SH-SY5Y (cell line): ENCODE measurements at regions not wholly inside any gene's neighbourhood (a gene's known extent, or its start where the extent isn't known, plus 50 kb on each side); places are given as distances from the start of the nearest gene placed in this dataset.

Source experiments
- GATA2 ChIP-seq: IDR thresholded peaks from 2 replicates; pipeline ENCODE4 v1.6.1; 2011; ENCODE audit warnings: mild to moderate bottlenecking, low read depth, low read length
- GATA3 ChIP-seq: IDR thresholded peaks from 2 replicates; pipeline ENCODE4 v1.6.1; 2011; ENCODE audit warnings: low read depth, mild to moderate bottlenecking, low read length, moderate library complexity

- TF ChIP-seq GATA3 (no peak), GATA2 (no peak)
Measured at GRCh38 chr9:108087781-108088180, 598.2 kb upstream of the KLF4 start.

DNA sequence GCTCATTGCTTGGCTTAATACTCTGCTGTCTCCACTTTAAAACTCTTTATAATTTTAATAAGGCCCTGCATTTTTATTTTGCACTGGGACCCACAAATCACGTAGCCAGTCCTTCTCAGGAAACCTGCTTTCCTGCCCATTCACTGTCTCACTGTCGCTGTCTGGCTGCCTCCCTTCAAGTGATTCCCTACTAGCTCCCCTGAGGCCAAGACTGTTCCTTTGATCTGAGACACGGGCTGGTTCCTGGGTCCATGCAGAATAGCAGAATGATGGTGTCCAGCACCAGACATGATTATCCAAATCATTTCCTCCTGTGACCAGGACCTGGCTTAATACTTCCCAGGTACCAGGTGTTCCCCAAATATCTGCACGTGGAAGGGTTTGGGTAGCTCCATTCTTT is 597.1 kb upstream of the KLF4 start:
- no peak for TF ChIP-seq GATA2
- TF ChIP-seq GATA3 = no peak

DNA sequence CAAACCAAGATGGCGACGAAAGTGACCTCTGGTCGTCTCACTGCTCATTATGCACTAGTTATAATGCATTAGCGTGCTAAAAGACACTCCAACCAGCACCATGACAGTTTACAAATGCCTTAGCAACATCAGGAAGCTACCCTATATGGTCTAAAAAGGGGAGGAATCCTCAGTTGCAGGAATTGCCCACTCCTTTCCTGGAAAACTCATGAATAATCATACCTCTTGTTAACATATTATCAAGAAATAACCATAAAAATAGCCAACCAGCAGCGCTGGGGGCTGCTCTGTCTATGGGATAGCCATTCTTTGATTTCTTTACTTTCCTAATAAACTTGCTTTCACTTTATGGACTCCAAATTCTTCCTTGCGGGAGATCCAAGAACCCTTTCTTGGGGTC is 595.7 kb upstream of the KLF4 start:
- no peak for TF ChIP-seq GATA2

- no peak for TF ChIP-seq GATA3
- no peak for TF ChIP-seq GATA2
Measured at GRCh38 chr9:108083796-108084352, 594.3 kb upstream of the KLF4 start.

DNA sequence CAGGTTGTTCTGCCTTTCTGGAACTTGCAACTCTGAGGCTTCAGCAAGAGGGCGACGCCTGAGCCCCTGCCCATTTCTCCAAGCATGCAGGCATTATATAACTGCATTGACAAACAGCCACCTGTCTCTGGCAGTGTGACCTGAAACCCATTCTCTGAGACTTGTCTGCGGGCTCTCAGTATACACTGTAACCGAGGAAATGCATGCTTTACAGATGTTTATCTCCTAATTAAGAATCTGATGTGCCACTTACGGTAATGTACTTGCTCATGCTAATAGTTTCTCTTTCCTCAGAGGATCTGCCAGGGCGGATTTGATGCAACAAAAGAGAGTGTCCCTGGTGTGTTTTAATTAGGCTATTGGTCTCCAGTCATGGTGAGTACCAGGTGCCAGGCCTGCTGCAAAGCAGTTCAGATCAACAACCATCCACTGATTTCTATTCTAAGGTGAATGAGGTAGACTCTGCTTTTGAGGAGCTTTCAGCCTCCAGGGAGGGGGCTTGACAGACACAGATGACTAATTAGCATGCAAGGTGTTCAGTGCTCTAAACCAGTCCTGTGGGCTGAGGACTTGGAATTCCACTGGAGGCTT is 593.7 kb upstream of the KLF4 start:
- TF ChIP-seq GATA2 (no peak), GATA3 (no peak)

DNA sequence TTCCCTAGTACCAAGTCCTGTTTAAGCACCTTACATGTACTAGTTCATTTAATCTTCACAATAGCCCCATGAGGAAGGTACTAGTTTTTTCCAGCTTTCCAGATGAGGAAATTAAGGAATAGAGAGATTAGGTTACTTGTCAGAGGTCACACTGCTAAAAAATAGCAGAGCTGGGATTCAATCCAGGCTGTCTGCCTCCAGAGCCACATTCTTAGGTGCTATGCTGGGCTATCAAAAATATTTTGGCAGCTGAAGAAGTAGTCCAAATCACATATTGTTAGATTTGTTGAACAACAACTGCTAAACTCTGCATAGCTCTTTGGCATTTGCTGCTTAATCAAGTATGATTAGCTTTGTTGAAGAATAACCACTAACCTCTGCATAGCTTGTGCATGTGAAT is 591.5 kb upstream of the KLF4 start:
- TF ChIP-seq GATA3 = no peak
- no peak for TF ChIP-seq GATA2

GRCh38 chr9:108080285-108080684 is 590.7 kb upstream of the KLF4 start:
- TF ChIP-seq GATA3 (no peak), GATA2 (no peak)

GRCh38 chr9:108078811-108079210 is 589.2 kb upstream of the KLF4 start:
- TF ChIP-seq GATA3 = no peak
- no peak for TF ChIP-seq GATA2

DNA sequence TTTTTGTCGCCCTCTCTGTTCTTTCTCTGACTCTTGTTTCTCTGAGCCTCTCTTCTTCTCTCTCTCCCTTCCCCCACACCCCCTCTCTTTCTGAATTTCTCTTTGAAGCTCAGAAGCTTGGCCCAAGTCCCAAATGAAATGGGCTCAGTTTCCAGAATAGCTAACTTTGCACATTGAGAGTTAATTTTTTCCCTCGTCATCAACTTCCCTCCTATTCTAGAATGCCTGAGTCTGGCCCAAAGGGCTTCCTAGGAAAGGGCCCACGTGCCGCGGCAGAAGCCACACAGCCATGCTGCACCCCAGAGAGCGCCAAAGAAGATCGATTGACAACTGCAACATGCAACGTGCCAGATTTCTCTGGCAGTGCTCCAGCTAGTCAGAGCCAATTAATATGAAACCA is 588.8 kb upstream of the KLF4 start:
- no peak for TF ChIP-seq GATA3
- TF ChIP-seq GATA2 = no peak

GRCh38 chr9:108077556-108077955 is 588.0 kb upstream of the KLF4 start:
- no peak for TF ChIP-seq GATA3
- no peak for TF ChIP-seq GATA2

- no peak for TF ChIP-seq GATA3
- TF ChIP-seq GATA2 = no peak
Measured at GRCh38 chr9:108074900-108075299, 585.3 kb upstream of the KLF4 start.

DNA sequence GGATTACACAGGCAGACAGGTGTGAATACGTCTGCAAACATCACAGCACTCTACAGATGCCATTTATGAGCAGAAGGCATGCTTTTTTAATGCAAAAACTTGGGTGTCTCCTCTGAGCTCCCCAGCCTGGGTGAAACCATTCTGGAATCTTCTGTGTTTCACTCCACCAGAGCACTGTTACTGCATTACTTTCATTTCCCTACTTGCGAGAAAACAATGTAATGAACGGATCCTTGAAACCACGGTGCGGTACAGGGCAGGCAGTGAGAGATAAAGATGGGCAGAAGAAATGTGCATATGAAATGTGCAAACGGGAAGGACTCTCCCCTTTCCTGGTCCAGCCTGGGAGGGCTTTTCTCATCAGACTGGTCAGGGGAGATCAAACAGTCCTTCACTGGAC is 584.3 kb upstream of the KLF4 start:
- no peak for TF ChIP-seq GATA3
- no peak for TF ChIP-seq GATA2

DNA sequence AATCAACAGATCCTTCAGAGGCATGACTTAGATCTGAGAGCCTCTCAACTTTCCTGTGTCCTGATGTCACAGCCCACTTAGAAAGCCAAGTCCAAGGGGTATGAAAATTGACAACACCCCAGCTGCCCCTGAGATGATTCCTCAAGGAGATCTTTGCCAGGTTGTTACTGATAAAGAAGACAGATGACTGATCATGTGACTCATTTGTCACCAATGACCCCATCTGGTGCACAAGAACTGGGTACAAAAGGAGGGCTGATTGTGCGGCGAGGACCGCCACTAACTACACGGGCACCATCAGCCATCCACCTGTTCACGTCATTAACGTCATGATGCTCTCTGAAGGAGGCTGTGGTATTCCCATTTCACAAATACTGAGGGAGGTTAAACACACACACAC is 583.2 kb upstream of the KLF4 start:
- TF ChIP-seq GATA3 (no peak), GATA2 (no peak)

GRCh38 chr9:108070861-108071260 is 581.3 kb upstream of the KLF4 start:
- TF ChIP-seq GATA3 (no peak), GATA2 (no peak)

- TF ChIP-seq GATA2 (no peak), GATA3 (no peak)
Measured at GRCh38 chr9:108069991-108070390, 580.4 kb upstream of the KLF4 start.

- TF ChIP-seq GATA2 = no peak
- no peak for TF ChIP-seq GATA3
Measured at GRCh38 chr9:108062680-108063079, 573.1 kb upstream of the KLF4 start.

- no peak for TF ChIP-seq GATA3
- TF ChIP-seq GATA2 = no peak
Measured at GRCh38 chr9:108060175-108060574, 570.6 kb upstream of the KLF4 start.
